ENCODE measurements at regions not wholly inside any gene's neighbourhood (a gene's known extent, or its start where the extent isn't known, plus 50 kb on each side); places are given as distances from the start of the nearest gene placed in this dataset.
"Not testable (repeated sequence)": the region's sequence is repeated elsewhere in the genome, so short reads cannot be mapped to it uniquely, and the experiment has no call there.

- intact Hi-C loops (cut with micrococcal nuclease): no loop called here
- no peaks in the 10 kb centered on the region for H3K4me1 ChIP-seq
- H3K27me3 ChIP-seq (ENCODE audit: low read depth): no peaks in the 10 kb centered on the region
- H3K36me3 ChIP-seq: no peaks in the 10 kb centered on the region
- H3K9me3 ChIP-seq (replicated peaks): no peaks in the 10 kb centered on the region
- DNase-seq: no peak
- no peak for TF ChIP-seq CTCF (IDR thresholded peaks at IDR 0.05; ENCODE audit: borderline replicate concordance)
- H3K27ac ChIP-seq (replicated peaks): no peak overlapping the region
- no peak overlapping the region for H3K4me3 ChIP-seq
Observed at GRCh38 chr2:40700231-40700954, 248.5 kb upstream of the SLC8A1 start.

GRCh38 chr2:40712197-40712894 is 260.5 kb upstream of the SLC8A1 start:
- H3K4me3 ChIP-seq; H3K27me3 ChIP-seq (ENCODE audit: low read depth); H3K36me3 ChIP-seq; DNase-seq; H3K9me3 ChIP-seq (replicated peaks); H3K27ac ChIP-seq (replicated peaks); intact Hi-C loops (cut with micrococcal nuclease); H3K4me1 ChIP-seq: not testable (repeated sequence)

- H3K4me3 ChIP-seq: no peak overlapping the region
- H3K27ac ChIP-seq (replicated peaks): no peak overlapping the region
- intact Hi-C loops (cut with micrococcal nuclease): no loop called here
- H3K36me3 ChIP-seq: no peaks in the 10 kb centered on the region
- no peaks in the 10 kb centered on the region for H3K4me1 ChIP-seq
- no peaks in the 10 kb centered on the region for H3K9me3 ChIP-seq (replicated peaks)
- TF ChIP-seq CTCF (IDR thresholded peaks at IDR 0.05; ENCODE audit: borderline replicate concordance): no peak
- DNase-seq: no peak
- H3K27me3 ChIP-seq (ENCODE audit: low read depth): peaks cover 6% of the 10 kb centered on the region
Observed at GRCh38 chr2:40716879-40717278, 265.0 kb upstream of the SLC8A1 start.

- no peak overlapping the region for H3K4me3 ChIP-seq
- intact Hi-C loops (cut with micrococcal nuclease): no loop called here
- no peak for DNase-seq
- H3K9me3 ChIP-seq (replicated peaks): no peaks in the 10 kb centered on the region
- H3K27me3 ChIP-seq (ENCODE audit: low read depth): no peaks in the 10 kb centered on the region
- H3K4me1 ChIP-seq: no peaks in the 10 kb centered on the region
- no peaks in the 10 kb centered on the region for H3K36me3 ChIP-seq
- H3K27ac ChIP-seq (replicated peaks): no peak overlapping the region
- TF ChIP-seq CTCF (IDR thresholded peaks at IDR 0.05; ENCODE audit: borderline replicate concordance): no peak
Observed at GRCh38 chr2:40719414-40719813, 267.5 kb upstream of the SLC8A1 start.

- Histone ChIP-seq H3K27ac (replicated peaks) (no peak overlapping the region), H3K36me3 (no peaks in the 10 kb centered on the region), H3K4me1 (no peaks in the 10 kb centered on the region), H3K9me3 (replicated peaks) (no peaks in the 10 kb centered on the region), H3K4me3 (no peak overlapping the region), H3K27me3 (ENCODE audit: low read depth) (no peaks in the 10 kb centered on the region)
- intact Hi-C loops (cut with micrococcal nuclease): no loop called here
- no peak for DNase-seq
- no peak for TF ChIP-seq CTCF (IDR thresholded peaks at IDR 0.05; ENCODE audit: borderline replicate concordance)
Observed at GRCh38 chr2:40721595-40721994, 269.7 kb upstream of the SLC8A1 start.

- no peak for DNase-seq
- Histone ChIP-seq H3K36me3 (no peaks in the 10 kb centered on the region), H3K27me3 (ENCODE audit: low read depth) (no peaks in the 10 kb centered on the region), H3K4me1 (no peaks in the 10 kb centered on the region), H3K4me3 (no peak overlapping the region), H3K27ac (replicated peaks) (no peak overlapping the region), H3K9me3 (replicated peaks) (no peaks in the 10 kb centered on the region)
- intact Hi-C loops (cut with micrococcal nuclease): no loop called here
- no peak for TF ChIP-seq CTCF (IDR thresholded peaks at IDR 0.05; ENCODE audit: borderline replicate concordance)
Observed at GRCh38 chr2:40723194-40723593, 271.3 kb upstream of the SLC8A1 start.

All from left ventricle myocardium inferior (tissue), 1 donor.